HCT116 (cell line): ENCODE measurements at regions not wholly inside any gene's neighbourhood (a gene's known extent, or its start where the extent isn't known, plus 50 kb on each side); places are given as distances from the start of the nearest gene placed in this dataset.

Source experiments
- ATAC-seq: fragments of 200-7000 bp; cut with Tn5 transposase; 2 replicates; pipeline ENCODE4 v1.9.1; 2020; ENCODE audit warnings: mild to moderate bottlenecking, moderate library complexity
- BruUV-seq: library from RNA; stranded (reverse); fragments of 400-500 nt; replicated peaks from 2 replicates; lab custom pipeline; 2021; lab: Mats Ljungman, UMichigan
- CTCF ChIA-PET: fragments of 300-600 bp; sonication (Branson Sonifier 250); formaldehyde crosslinking; loops from one replicate; lab custom pipeline; 2021; ENCODE audit warnings: antibody characterized with exemption; lab: Charles Lee
- POLR2A ChIA-PET: fragments of 300-600, 350-600 bp; sonication (Branson Sonifier 250); formaldehyde crosslinking; loops from one replicate; lab custom pipeline; 2021; ENCODE audit warnings: antibody characterized with exemption; lab: Charles Lee
- RAD21 ChIA-PET, 2 experiments: fragments of 300-600 bp; sonication (Branson Sonifier 250); formaldehyde crosslinking; loops; one replicate each; lab custom pipeline; 2023; ENCODE audit warnings: low total read pairs in 2 of 2; ENCODE audit not compliant: uncharacterized antibody in 2 of 2, unreplicated experiment in 2 of 2, low non-redundant PET in 1 of 2; lab: Charles Lee
- DNase-seq: peaks from one replicate; pipeline ENCODE4 v3.0.0-alpha.2; 2010; ENCODE audit warnings: low read depth, low spot score
- H2AFZ ChIP-seq: fragments of 200-600 bp; shearing (Covaris generic), sonication (generic); 2 replicates; pipeline ENCODE4 v1.6.1; 2017; ENCODE audit warnings: low read depth, mixed run types, mixed read lengths, antibody characterized with exemption, low read length; ENCODE audit not compliant: poor library complexity, severe bottlenecking
- H3K27ac ChIP-seq: 2 replicates; pipeline ENCODE4 v1.5.1; 2012; ENCODE audit warnings: low read depth, low read length
- H3K27me3 ChIP-seq: fragments of 200-600 bp; sonication (generic); 2 replicates; pipeline ENCODE4 v1.6.1; 2016; ENCODE audit warnings: mixed run types, low read length, mixed read lengths; ENCODE audit not compliant: insufficient read depth
- H3K36me3 ChIP-seq, 2 experiments: fragments of 200-500 bp in 1 of 2; fragments of 200-600 bp in 1 of 2; sonication (Bioruptor generic) in 1 of 2; sonication (generic) in 1 of 2; 2 replicates each; pipeline versions ENCODE4 v1.5.1 to v1.6.1; 2014 to 2016; ENCODE audit warnings: low read length in 2 of 2, inconsistent platforms in 1 of 2, mixed read lengths in 1 of 2, mixed run types in 1 of 2; ENCODE audit not compliant: insufficient read depth in 2 of 2, control insufficient read depth in 1 of 2
- H3K4me1 ChIP-seq, 2 experiments: fragments of 200-600 bp in 1 of 2; sonication (generic) in 1 of 2; 2 replicates each; pipeline versions ENCODE4 v1.5.1 to v1.6.1; 2012 to 2017; ENCODE audit warnings: low read length in 2 of 2, inconsistent platforms in 1 of 2, mild to moderate bottlenecking in 1 of 2, mixed read lengths in 1 of 2, mixed run types in 1 of 2, moderate library complexity in 1 of 2; ENCODE audit not compliant: insufficient read depth in 2 of 2, control insufficient read depth in 1 of 2
- H3K4me2 ChIP-seq: fragments of 200-600 bp; sonication (generic); 2 replicates; pipeline ENCODE4 v1.6.1; 2017; ENCODE audit warnings: mixed run types, low read length, mixed read lengths
- H3K4me3 ChIP-seq, 2 experiments: fragments of 200-600 bp in 1 of 2; sonication (generic) in 1 of 2; replicated peaks in 1 of 2; 2 replicates each; pipeline ENCODE4 v1.5.1; 2011 to 2016; ENCODE audit warnings: low read length in 2 of 2, control low read depth in 1 of 2, low read depth in 1 of 2, mild to moderate bottlenecking in 1 of 2, mixed read lengths in 1 of 2, mixed run types in 1 of 2
- H3K79me2 ChIP-seq: fragments of 200-600 bp; sonication (generic); 2 replicates; pipeline ENCODE4 v1.6.1; 2017; ENCODE audit warnings: mild to moderate bottlenecking, mixed run types, low read length, moderate library complexity, mixed read lengths; ENCODE audit not compliant: insufficient read depth
- H3K9ac ChIP-seq: fragments of 200-600 bp; sonication (generic); 2 replicates; pipeline ENCODE4 v1.6.1; 2016; ENCODE audit warnings: low read length, mixed read lengths
- H3K9me2 ChIP-seq: fragments of 200-600 bp; sonication (generic), shearing (Covaris generic); 2 replicates; pipeline ENCODE4 v1.6.1; 2017; ENCODE audit warnings: mixed run types, mild to moderate bottlenecking, moderate library complexity; ENCODE audit not compliant: insufficient read depth
- H3K9me3 ChIP-seq, 2 experiments: fragments of 200-500 bp in 1 of 2; fragments of 200-600 bp in 1 of 2; sonication (Bioruptor generic) in 1 of 2; sonication (generic) in 1 of 2; 2 replicates each; pipeline ENCODE4 v1.6.1; 2014 to 2017; ENCODE audit warnings: low read length in 2 of 2, mixed read lengths in 2 of 2, inconsistent platforms in 1 of 2, low read depth in 1 of 2, mild to moderate bottlenecking in 1 of 2, mixed run types in 1 of 2, moderate library complexity in 1 of 2; ENCODE audit not compliant: control insufficient read depth in 1 of 2, insufficient read depth in 1 of 2
- H4K20me1 ChIP-seq: fragments of 200-600 bp; sonication (generic), shearing (Covaris generic); 2 replicates; pipeline ENCODE4 v1.6.1; 2017; ENCODE audit warnings: mixed run types, mild to moderate bottlenecking, moderate library complexity; ENCODE audit not compliant: insufficient read depth
- CBX3 ChIP-seq: IDR thresholded peaks from 2 replicates; pipeline ENCODE4 v1.6.1; 2012; ENCODE audit warnings: low read depth
- CEBPB ChIP-seq: IDR thresholded peaks from 2 replicates; pipeline ENCODE4 v1.6.1; 2012; ENCODE audit warnings: low read depth
- EGR1 ChIP-seq: IDR thresholded peaks from 2 replicates; pipeline ENCODE4 v1.6.1; 2012; ENCODE audit warnings: low read depth
- ELF1 ChIP-seq: IDR thresholded peaks from 2 replicates; pipeline ENCODE4 v1.6.1; 2012; ENCODE audit warnings: low read depth, borderline replicate concordance
- EZH2 ChIP-seq: fragments of 200-600 bp; sonication (generic); IDR thresholded peaks from 2 replicates; pipeline ENCODE4 v1.6.1; 2017; ENCODE audit warnings: antibody characterized with exemption, mixed run types
- EZH2phosphoT487 ChIP-seq: fragments of 200-600 bp; IDR thresholded peaks from 2 replicates; pipeline ENCODE4 v1.6.1; 2018; ENCODE audit warnings: antibody characterized with exemption, borderline replicate concordance
- FOSL1 ChIP-seq: IDR thresholded peaks from 2 replicates; pipeline ENCODE4 v1.6.1; 2012; ENCODE audit warnings: low read depth
- JUND ChIP-seq: IDR thresholded peaks from 2 replicates; pipeline ENCODE4 v1.6.1; 2012
- POLR2A ChIP-seq: IDR thresholded peaks from 2 replicates; pipeline ENCODE4 v1.7.0; 2011; ENCODE audit warnings: borderline replicate concordance; ENCODE audit not compliant: insufficient read depth, insufficient read length; ENCODE audit errors: extremely low read depth
- POLR2AphosphoS5 ChIP-seq: IDR thresholded peaks from 2 replicates; pipeline ENCODE4 v1.6.1; 2011; ENCODE audit warnings: mild to moderate bottlenecking, low read depth, low read length, moderate library complexity
- SP1 ChIP-seq: IDR thresholded peaks from 2 replicates; pipeline ENCODE4 v1.6.1; 2012; ENCODE audit warnings: low read depth
- SRF ChIP-seq: IDR thresholded peaks from 2 replicates; pipeline ENCODE4 v1.6.1; 2012; ENCODE audit warnings: low read depth
- TCF7L2 ChIP-seq: IDR thresholded peaks from 2 replicates; pipeline ENCODE4 v1.7.0; 2011; ENCODE audit warnings: borderline replicate concordance, inconsistent platforms; ENCODE audit not compliant: insufficient read depth, insufficient read length; ENCODE audit errors: extremely low read depth
- ZFX ChIP-seq: fragments of 450-650 bp; IDR thresholded peaks from 2 replicates; pipeline ENCODE4 v1.6.1; 2017
- ZNF274 ChIP-seq: fragments of 200-500 bp; sonication (Bioruptor generic); IDR thresholded peaks from 2 replicates; pipeline ENCODE4 v1.6.1; 2014; ENCODE audit warnings: mild to moderate bottlenecking, low read depth, low read length, inconsistent platforms
- intact Hi-C: fragments of 100-400 bp; cut with micrococcal nuclease; formaldehyde crosslinking; loops from 2 replicates; pipeline ENCODE4 v1.10.0; 2022
- TF ChIP-seq, protein P1 (sequence below): IDR thresholded peaks from 2 replicates; pipeline ENCODE4 v1.6.1; 2012
- TF ChIP-seq, protein P2 (sequence below): IDR thresholded peaks from 2 replicates; pipeline ENCODE4 v1.6.1; 2012; ENCODE audit warnings: low read depth
- TF ChIP-seq, protein P3 (sequence below), 3 experiments: fragments of 200-600 bp in 1 of 3; sonication (generic) in 1 of 3; IDR thresholded peaks in 2 of 3; conservative IDR thresholded peaks in 1 of 3; 2 replicates each; pipeline ENCODE4 v1.5.1; 2012 to 2017; ENCODE audit warnings: low read depth in 2 of 3, low read length in 2 of 3, antibody characterized with exemption in 1 of 3, borderline replicate concordance in 1 of 3, control low read depth in 1 of 3, mild to moderate bottlenecking in 1 of 3, mixed read lengths in 1 of 3, mixed run types in 1 of 3, moderate library complexity in 1 of 3; ENCODE audit not compliant: insufficient read depth in 1 of 3
- TF ChIP-seq, protein P4 (sequence below): IDR thresholded peaks from 2 replicates; pipeline ENCODE4 v1.6.1; 2012
- TF ChIP-seq, protein P5 (sequence below): IDR thresholded peaks from 2 replicates; pipeline ENCODE4 v1.6.1; 2011; ENCODE audit warnings: mild to moderate bottlenecking, low read length, moderate library complexity; ENCODE audit not compliant: insufficient replicate concordance; ENCODE audit errors: extremely low read depth

DNA sequence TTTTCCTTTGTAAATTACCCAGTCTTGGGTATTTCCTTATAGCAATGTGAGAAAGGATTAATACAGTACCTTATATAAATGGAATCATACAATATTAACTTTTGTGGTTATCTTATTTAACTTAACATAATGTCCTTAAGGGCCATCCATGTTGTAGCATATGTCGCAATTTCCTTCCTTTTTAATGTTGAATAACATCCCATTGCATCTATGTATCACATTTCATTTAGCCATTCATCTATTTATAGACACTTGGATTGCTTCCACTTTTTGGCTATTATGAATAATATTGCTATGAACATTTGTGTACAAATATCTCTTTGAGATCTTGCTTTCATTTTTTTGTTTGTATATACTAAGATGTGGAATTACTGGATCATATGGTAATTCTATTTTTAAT is 342.2 kb downstream of the PDCD6IP start:
- H4K20me1 ChIP-seq, result no peaks in the 10 kb centered on the region
- H3K4me3 ChIP-seq, result no peak overlapping the region
- RAD21 ChIA-PET, result no interaction called here
- intact Hi-C loops, result no loop called here
- no peaks in the 10 kb centered on the region for H3K4me1 ChIP-seq
- no peak for DNase-seq
- no peaks in the 10 kb centered on the region for H3K9me2 ChIP-seq
- no peak overlapping the region for H3K9ac ChIP-seq
- H3K9me3 ChIP-seq, result no peaks in the 10 kb centered on the region
- CTCF ChIA-PET, result no interaction called here
- H3K27ac ChIP-seq, result no peak overlapping the region
- POLR2A ChIA-PET, result no interaction called here
- H3K4me2 ChIP-seq, result no peak overlapping the region
- TF ChIP-seq, protein P1, sequence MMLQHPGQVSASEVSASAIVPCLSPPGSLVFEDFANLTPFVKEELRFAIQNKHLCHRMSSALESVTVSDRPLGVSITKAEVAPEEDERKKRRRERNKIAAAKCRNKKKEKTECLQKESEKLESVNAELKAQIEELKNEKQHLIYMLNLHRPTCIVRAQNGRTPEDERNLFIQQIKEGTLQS, result no peak
- TF ChIP-seq CBX3, result no peak
- TF ChIP-seq EGR1, result no peak
- TF ChIP-seq, protein P2, sequence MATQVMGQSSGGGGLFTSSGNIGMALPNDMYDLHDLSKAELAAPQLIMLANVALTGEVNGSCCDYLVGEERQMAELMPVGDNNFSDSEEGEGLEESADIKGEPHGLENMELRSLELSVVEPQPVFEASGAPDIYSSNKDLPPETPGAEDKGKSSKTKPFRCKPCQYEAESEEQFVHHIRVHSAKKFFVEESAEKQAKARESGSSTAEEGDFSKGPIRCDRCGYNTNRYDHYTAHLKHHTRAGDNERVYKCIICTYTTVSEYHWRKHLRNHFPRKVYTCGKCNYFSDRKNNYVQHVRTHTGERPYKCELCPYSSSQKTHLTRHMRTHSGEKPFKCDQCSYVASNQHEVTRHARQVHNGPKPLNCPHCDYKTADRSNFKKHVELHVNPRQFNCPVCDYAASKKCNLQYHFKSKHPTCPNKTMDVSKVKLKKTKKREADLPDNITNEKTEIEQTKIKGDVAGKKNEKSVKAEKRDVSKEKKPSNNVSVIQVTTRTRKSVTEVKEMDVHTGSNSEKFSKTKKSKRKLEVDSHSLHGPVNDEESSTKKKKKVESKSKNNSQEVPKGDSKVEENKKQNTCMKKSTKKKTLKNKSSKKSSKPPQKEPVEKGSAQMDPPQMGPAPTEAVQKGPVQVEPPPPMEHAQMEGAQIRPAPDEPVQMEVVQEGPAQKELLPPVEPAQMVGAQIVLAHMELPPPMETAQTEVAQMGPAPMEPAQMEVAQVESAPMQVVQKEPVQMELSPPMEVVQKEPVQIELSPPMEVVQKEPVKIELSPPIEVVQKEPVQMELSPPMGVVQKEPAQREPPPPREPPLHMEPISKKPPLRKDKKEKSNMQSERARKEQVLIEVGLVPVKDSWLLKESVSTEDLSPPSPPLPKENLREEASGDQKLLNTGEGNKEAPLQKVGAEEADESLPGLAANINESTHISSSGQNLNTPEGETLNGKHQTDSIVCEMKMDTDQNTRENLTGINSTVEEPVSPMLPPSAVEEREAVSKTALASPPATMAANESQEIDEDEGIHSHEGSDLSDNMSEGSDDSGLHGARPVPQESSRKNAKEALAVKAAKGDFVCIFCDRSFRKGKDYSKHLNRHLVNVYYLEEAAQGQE, result no peak
- TF ChIP-seq FOSL1, result no peak
- TF ChIP-seq ZNF274, result no peak
- TF ChIP-seq EZH2, result no peak
- TF ChIP-seq CEBPB, result no peak
- no peak for TF ChIP-seq JUND
- TF ChIP-seq SRF, result no peak
- TF ChIP-seq TCF7L2, result no peak
- TF ChIP-seq ELF1, result no peak
- TF ChIP-seq ZFX, result no peak
- no peak for TF ChIP-seq SP1
- no peak for TF ChIP-seq POLR2AphosphoS5
- TF ChIP-seq EZH2phosphoT487, result no peak
- TF ChIP-seq, protein P3, sequence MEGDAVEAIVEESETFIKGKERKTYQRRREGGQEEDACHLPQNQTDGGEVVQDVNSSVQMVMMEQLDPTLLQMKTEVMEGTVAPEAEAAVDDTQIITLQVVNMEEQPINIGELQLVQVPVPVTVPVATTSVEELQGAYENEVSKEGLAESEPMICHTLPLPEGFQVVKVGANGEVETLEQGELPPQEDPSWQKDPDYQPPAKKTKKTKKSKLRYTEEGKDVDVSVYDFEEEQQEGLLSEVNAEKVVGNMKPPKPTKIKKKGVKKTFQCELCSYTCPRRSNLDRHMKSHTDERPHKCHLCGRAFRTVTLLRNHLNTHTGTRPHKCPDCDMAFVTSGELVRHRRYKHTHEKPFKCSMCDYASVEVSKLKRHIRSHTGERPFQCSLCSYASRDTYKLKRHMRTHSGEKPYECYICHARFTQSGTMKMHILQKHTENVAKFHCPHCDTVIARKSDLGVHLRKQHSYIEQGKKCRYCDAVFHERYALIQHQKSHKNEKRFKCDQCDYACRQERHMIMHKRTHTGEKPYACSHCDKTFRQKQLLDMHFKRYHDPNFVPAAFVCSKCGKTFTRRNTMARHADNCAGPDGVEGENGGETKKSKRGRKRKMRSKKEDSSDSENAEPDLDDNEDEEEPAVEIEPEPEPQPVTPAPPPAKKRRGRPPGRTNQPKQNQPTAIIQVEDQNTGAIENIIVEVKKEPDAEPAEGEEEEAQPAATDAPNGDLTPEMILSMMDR (IDR thresholded peaks at IDR 0.05 in 2 of 3, conservative IDR thresholded peaks at IDR 0.05 in 1 of 3; ENCODE audit: borderline replicate concordance in 1 of 3, insufficient read depth in 1 of 3, low read depth in 2 of 3, low read length in 2 of 3), result no peak
- TF ChIP-seq, protein P4, sequence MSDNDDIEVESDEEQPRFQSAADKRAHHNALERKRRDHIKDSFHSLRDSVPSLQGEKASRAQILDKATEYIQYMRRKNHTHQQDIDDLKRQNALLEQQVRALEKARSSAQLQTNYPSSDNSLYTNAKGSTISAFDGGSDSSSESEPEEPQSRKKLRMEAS, result no peak
- no peak for TF ChIP-seq POLR2A
- TF ChIP-seq, protein P5, sequence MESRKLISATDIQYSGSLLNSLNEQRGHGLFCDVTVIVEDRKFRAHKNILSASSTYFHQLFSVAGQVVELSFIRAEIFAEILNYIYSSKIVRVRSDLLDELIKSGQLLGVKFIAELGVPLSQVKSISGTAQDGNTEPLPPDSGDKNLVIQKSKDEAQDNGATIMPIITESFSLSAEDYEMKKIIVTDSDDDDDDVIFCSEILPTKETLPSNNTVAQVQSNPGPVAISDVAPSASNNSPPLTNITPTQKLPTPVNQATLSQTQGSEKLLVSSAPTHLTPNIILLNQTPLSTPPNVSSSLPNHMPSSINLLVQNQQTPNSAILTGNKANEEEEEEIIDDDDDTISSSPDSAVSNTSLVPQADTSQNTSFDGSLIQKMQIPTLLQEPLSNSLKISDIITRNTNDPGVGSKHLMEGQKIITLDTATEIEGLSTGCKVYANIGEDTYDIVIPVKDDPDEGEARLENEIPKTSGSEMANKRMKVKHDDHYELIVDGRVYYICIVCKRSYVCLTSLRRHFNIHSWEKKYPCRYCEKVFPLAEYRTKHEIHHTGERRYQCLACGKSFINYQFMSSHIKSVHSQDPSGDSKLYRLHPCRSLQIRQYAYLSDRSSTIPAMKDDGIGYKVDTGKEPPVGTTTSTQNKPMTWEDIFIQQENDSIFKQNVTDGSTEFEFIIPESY, result no peak
- no peaks in the 10 kb centered on the region for H3K79me2 ChIP-seq
- H3K27me3 ChIP-seq, result no peaks in the 10 kb centered on the region
- no peaks in the 10 kb centered on the region for H3K36me3 ChIP-seq
- no TSS peak for BruUV-seq
- no peak for ATAC-seq
- no peak overlapping the region for H2AFZ ChIP-seq
